GM12875 (cell line): ENCODE measurements at regions not wholly inside any gene's neighbourhood (a gene's known extent, or its start where the extent isn't known, plus 50 kb on each side); places are given as distances from the start of the nearest gene placed in this dataset.

Experiments used
- H3K4me3 ChIP-seq: one replicate; pipeline ENCODE4 v1.5.1; 2011; ENCODE audit warnings: low read depth, low read length, control low read depth
- CTCF ChIP-seq: IDR thresholded peaks from 2 replicates; pipeline ENCODE4 v1.5.1; 2011; ENCODE audit warnings: low read depth, mild to moderate bottlenecking, control low read depth, inconsistent platforms, low read length, moderate library complexity, borderline replicate concordance; ENCODE audit not compliant: insufficient read depth

- TF ChIP-seq CTCF = no peak
- H3K4me3 ChIP-seq = no peak overlapping the region
Measured at GRCh38 chr2:120984046-120984445, 248.4 kb downstream of the GLI2 start.

- no peak overlapping the region for H3K4me3 ChIP-seq
- no peak for TF ChIP-seq CTCF
Measured at GRCh38 chr2:120984452-120985173, 248.9 kb downstream of the GLI2 start.

GRCh38 chr2:120985174-120985996 lies 249.7 kb downstream of the GLI2 start:
- no peak for TF ChIP-seq CTCF

GRCh38 chr2:120985997-120986651 lies 250.5 kb downstream of the GLI2 start:
- no peak for TF ChIP-seq CTCF
- H3K4me3 ChIP-seq = no peak overlapping the region

More at GRCh38 chr2:120985174-120985996, 249.7 kb downstream of the GLI2 start:
- H3K4me3 ChIP-seq = no peak overlapping the region

GRCh38 chr2:120986898-120987650 lies 251.4 kb downstream of the GLI2 start:
- no peak for TF ChIP-seq CTCF
- no peak overlapping the region for H3K4me3 ChIP-seq

- no peak for TF ChIP-seq CTCF
- no peak overlapping the region for H3K4me3 ChIP-seq
Measured at GRCh38 chr2:120988051-120988699, 252.5 kb downstream of the GLI2 start.
